B cell (primary cell): ENCODE measurements at regions not wholly inside any gene's neighbourhood (a gene's known extent, or its start where the extent isn't known, plus 50 kb on each side); places are given as distances from the start of the nearest gene placed in this dataset.

Experiments used
- CTCF ChIP-seq: fragments of 200-600 bp; IDR thresholded peaks from one replicate; pipeline ENCODE4 v1.8.0; 2022; ENCODE audit warnings: antibody characterized with exemption, mild to moderate bottlenecking
- EZH2 ChIP-seq: IDR thresholded peaks from 2 replicates; pipeline ENCODE4 v1.6.1; 2012; ENCODE audit warnings: borderline replicate concordance, low read depth, mild to moderate bottlenecking, moderate library complexity, low read length; ENCODE audit not compliant: insufficient read depth, poor library complexity, severe bottlenecking

GRCh38 chr2:185578322-185578721 lies 160.3 kb upstream of the FSIP2 start:
- TF ChIP-seq CTCF: no peak
- no peak for TF ChIP-seq EZH2
